ENCODE measurements at regions not wholly inside any gene's neighbourhood (a gene's known extent, or its start where the extent isn't known, plus 50 kb on each side); places are given as distances from the start of the nearest gene placed in this dataset.
"Not testable (repeated sequence)": the region's sequence is repeated elsewhere in the genome, so short reads cannot be mapped to it uniquely, and the experiment has no call there.

- peak; percentile 65 for DNase-seq
Observed at GRCh38 chr6:68139130-68139529, 496.0 kb upstream of the ADGRB3 start.

- no peak for DNase-seq
Observed at GRCh38 chr6:68134796-68135195, 500.3 kb upstream of the ADGRB3 start.

DNA sequence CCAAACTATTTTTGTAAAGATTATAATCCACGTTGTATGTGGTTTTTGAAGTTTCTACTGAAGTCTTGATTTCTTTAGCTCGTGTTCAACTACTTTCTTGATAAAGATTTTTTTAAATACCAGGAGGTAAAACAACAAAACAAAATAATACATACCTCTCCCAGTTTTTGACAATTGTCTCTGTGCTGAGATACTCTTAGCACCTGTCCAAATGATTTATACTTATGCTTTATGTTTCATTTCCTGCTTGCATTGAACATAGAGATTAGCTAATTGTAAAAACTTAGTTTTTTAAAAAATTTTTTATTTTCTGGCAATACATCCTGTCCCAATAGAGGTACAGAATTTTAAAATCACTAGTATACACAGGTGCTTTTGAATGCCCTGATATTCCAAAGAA is 506.9 kb upstream of the ADGRB3 start:
- no peak for DNase-seq

DNA sequence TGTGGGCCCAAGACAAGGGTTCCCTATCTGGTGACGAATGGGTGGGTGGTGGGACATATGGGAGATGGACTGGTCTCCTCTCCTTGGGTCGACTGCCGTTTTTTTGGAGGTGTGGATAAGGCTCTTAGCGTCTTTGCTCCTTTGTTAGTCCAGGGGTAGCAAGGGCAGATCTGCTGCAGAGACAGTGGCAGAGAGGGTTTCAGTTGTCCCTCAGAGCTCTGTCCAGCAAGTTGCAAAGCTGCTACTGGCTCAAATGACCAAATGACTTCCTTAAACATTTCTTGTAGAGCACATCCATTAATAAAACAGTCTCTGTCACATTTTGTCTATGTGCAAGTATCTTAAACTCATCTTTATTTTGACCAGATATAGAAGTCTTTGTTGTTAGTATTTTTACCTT is 508.0 kb upstream of the ADGRB3 start:
- no peak for DNase-seq

GRCh38 chr6:68126089-68126749 is 508.9 kb upstream of the ADGRB3 start:
- DNase-seq = no peak

DNA sequence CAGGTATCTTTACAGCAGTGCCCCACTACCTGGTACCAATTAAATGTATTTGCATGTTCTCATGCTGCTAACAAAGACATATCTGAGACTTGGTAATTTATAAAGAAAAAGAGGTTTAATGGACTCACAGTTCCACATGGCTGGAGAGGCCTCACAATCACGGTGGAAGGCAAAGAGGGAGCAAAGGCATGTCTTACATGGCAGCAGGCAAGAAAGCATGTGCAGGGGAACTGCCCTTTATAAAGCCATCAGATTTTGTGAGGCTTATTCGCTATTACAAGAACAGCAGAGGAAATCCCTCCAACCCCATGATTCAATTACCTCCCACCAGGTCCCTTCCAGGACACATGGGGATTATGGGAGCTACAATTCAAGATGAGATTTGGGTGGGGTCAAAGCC is 512.1 kb upstream of the ADGRB3 start:
- not testable (repeated sequence) for DNase-seq

DNA sequence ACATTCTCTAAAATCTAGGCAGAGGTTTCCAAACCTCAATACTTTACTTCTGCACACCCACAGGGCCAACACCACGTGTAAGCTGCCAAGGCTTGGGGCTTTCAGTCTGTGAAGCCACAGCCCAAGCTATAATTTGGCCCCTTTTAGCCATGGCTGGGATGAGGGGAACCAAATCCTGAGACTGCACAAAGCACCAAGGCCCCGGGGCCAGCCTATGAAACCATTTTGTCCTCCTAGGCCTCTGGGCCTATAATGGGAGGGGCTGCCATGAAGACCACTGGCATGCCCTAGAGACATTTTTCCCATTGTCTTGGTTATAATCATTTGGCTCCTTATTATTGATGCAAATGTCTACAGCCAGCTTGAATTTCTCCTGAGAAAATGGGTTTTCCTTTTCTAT is 513.0 kb upstream of the ADGRB3 start:
- no peak for DNase-seq

- not testable (repeated sequence) for DNase-seq
Observed at GRCh38 chr6:68120954-68121353, 514.1 kb upstream of the ADGRB3 start.

GRCh38 chr6:68114463-68115047 is 520.5 kb upstream of the ADGRB3 start:
- DNase-seq = peak; percentile 25

- DNase-seq = no peak
Observed at GRCh38 chr6:68108233-68108835, 526.7 kb upstream of the ADGRB3 start.

GRCh38 chr6:68094070-68094469 is 541.0 kb upstream of the ADGRB3 start:
- DNase-seq = no peak

- no peak for DNase-seq
Observed at GRCh38 chr6:68087399-68088133, 547.5 kb upstream of the ADGRB3 start.

DNA sequence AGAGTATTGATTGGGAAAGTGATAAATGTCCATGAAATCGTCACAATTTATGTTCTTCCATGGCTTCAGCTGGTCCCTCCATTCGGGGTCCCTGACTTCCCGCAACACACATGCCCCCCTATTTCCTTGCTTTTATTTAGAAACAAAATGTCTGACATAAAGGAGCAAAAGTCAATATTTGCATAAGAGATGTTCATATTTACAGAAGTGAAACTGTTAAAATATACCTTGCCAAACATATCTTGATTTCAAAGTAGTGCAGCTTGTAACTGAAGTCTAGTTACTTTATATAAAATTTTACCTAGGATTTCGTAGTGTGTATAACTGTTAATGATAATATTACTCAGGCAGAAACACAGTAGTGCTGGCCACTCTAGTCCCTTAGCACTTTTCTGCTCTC is 548.9 kb upstream of the ADGRB3 start:
- DNase-seq = no peak

DNA sequence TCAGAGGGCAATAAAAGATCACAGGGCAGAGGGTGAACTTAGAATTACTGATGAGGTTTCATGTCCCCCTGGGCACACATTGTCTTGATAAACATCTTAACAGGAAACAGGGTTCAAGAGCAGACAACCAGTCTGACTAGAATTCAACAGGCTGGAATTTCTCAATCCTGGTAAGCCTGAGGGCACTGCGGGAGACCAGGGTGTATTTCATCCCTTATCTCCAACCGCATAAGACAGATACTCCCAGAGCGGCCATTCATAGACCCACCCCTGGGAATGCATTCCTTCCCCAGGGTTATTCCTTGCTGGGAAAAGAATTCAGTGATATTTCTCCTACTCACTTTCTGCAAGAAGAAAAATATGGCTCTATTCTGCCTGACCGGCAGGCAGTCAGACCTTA is 549.5 kb upstream of the ADGRB3 start:
- DNase-seq = not testable (repeated sequence)

GRCh38 chr6:68082086-68082485 is 553.0 kb upstream of the ADGRB3 start:
- DNase-seq = no peak

DNA sequence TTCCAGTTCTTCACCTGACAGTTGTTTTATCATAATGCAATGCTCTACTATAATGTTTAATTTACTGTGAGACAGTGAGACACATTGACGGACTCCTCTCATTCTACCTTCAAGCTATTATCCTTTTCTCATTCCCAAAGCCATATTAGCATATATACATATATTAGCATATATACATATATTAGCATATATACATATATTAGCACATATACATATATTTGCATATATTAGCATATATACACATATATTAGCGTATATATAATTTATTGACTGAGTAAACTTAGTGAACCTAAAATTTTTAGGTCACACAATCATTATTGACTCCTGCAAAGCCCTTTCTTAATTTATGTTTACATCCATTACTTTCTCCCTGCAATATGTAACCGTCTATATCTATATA is 555.0 kb upstream of the ADGRB3 start:
- no peak for DNase-seq

DNA sequence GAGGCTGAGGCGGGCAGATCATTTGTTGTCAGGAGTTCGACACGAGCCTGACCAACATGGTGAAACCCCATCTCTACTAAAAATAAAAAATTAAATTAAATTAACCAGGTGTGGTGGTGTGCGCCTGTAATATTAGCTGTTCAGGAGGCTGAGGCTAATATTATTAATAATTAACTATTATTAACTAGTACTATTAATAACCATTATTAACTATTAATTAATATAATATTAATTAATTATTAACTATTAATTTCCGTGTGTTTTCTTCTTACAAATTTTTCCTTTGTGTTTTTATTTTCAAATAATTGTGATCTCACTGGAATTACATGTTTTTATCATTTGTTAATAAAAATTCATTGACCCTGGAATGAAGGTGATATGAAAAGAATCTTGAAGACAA is 557.4 kb upstream of the ADGRB3 start:
- DNase-seq = no peak

- no peak for DNase-seq
Observed at GRCh38 chr6:68071740-68072139, 563.3 kb upstream of the ADGRB3 start.

DNA sequence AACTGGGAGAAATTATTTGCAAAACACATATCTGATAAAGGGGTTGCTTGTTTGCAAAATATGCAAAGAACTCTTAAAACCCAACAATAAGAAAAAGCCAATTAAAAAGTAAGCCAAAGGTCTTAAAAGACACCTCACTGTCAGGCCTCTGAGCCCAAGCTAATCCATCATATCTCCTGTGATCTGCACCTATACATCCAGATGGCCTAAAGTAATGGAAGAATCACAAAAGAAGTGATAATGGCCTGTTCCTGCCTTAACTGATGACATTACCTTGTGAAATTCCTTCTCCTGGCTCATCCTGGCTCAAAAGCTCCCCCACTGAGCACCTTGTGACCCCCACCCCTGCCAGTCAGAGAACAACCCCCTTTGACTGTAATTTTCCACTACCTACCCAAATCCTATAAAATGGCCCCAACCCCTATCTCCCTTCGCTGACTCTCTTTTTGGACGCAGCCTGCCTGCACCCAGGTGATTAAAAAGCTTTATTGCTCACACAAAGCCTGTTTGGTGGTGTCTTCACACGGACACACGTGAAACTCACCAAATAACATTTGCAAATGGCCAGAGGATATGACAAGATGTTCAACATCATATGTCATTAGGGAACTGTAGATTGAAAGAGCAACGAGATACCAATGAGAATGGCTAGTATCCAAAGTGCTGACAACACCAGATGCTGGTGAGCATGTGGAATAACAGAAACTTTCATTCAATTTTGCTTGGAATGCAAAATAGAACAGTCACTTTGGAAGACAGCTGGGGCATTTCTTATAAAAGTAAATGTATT is 565.0 kb upstream of the ADGRB3 start:
- no peak for DNase-seq

GRCh38 chr6:68059899-68060298 is 575.2 kb upstream of the ADGRB3 start:
- DNase-seq = peak; percentile 5

DNA sequence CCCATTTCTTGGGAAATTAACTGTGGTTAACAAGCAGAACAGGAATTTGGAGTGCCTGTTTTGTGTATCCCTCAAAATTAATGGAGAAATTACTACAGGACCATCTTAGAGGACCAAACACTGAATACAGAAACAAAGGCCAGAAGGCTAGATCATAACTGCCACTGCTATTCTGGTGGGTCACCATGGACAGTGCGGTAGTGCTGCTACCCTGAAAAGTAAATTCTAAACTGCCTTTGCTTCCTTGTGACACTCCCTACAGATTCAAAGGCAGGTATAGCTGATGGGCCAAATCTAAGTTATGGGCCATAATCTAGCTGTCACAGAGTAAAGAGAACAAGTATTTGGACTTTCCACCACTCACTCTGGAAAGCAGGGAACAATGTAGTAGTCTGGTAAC is 575.8 kb upstream of the ADGRB3 start:
- no peak for DNase-seq

DNA sequence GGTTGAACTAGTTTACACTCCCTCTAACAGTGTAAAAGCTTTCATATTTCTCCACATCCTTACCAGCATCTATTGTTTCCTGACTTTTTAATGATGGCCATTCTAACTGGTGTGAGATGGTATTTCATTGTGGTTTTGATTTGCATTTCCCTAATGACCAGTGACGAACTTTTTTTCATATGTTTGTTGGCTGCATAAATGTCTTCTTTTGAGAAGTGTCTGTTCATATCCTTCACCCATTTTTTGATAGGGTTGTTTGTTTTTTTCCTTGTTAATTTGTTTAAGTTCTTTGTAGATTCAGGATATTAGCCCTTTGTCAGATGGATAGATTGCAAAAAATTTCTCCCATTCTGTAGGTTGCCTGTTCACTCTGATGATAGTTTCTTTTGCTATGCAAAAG is 578.5 kb upstream of the ADGRB3 start:
- DNase-seq = not testable (repeated sequence)

GRCh38 chr6:68054756-68055155 is 580.3 kb upstream of the ADGRB3 start:
- no peak for DNase-seq

Data from eye (tissue), 1 donor.